Endothelial cell (in vitro differentiated cells): ENCODE measurements at regions not wholly inside any gene's neighbourhood (a gene's known extent, or its start where the extent isn't known, plus 50 kb on each side); places are given as distances from the start of the nearest gene placed in this dataset.
A peak's percentile ranks its signal among the peaks of the same experiment; 100 is the strongest.
"Not testable (repeated sequence)": the region's sequence is repeated elsewhere in the genome, so short reads cannot be mapped to it uniquely, and the experiment has no call there.

Experiments used
- DNase-seq: peaks from one replicate; pipeline ENCODE4 v3.0.0; 2021; ENCODE audit warnings: low spot score
- H3K27ac Mint-ChIP-seq: one replicate; pipeline ENCODE4 v1.8.0; 2021; ENCODE audit warnings: mixed read lengths, inconsistent platforms; ENCODE audit not compliant: unreplicated experiment
- H3K27me3 Mint-ChIP-seq: one replicate; pipeline ENCODE4 v1.8.0; 2021; ENCODE audit warnings: mild to moderate bottlenecking, moderate library complexity, mixed read lengths, inconsistent platforms; ENCODE audit not compliant: unreplicated experiment
- H3K36me3 Mint-ChIP-seq: one replicate; pipeline ENCODE4 v1.8.0; 2021; ENCODE audit warnings: mild to moderate bottlenecking, low read depth, mixed read lengths, inconsistent platforms; ENCODE audit not compliant: unreplicated experiment
- H3K4me1 Mint-ChIP-seq: one replicate; pipeline ENCODE4 v1.8.0; 2021; ENCODE audit warnings: mild to moderate bottlenecking, mixed read lengths, inconsistent platforms; ENCODE audit not compliant: unreplicated experiment
- H3K4me3 Mint-ChIP-seq: one replicate; pipeline ENCODE4 v1.8.0; 2021; ENCODE audit warnings: mild to moderate bottlenecking, mixed read lengths, inconsistent platforms; ENCODE audit not compliant: unreplicated experiment
- H3K9me3 Mint-ChIP-seq: one replicate; pipeline ENCODE4 v1.8.0; 2021; ENCODE audit warnings: mixed read lengths, inconsistent platforms; ENCODE audit not compliant: unreplicated experiment
- TF ChIP-seq, protein P1 (sequence below): fragments of 200-600 bp; sonication (generic); IDR thresholded peaks from one replicate; pipeline ENCODE4 v1.5.0; 2021; ENCODE audit warnings: antibody characterized with exemption; ENCODE audit not compliant: unreplicated experiment

DNA sequence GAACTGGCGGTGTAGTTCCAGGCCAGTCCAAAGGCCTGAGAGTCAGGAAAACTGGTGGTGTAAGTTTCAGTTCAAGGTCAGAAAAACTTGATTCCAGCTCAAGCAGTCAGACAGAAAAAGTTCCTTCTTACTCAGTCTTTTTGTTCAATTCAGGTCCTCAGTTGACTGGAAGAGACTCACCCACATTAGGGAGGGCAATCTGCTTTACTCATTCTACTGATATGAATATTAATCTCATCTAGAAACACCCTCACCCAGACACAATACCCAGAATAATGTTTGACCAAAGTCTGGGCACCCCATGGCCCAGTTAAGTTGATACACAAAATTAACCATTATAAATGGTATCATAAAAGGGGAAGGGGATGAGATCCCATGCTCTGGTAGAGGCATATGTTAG, 50.1 kb upstream of the LTA4H start:
- H3K4me1 Mint-ChIP-seq: peaks cover 17% of the 10 kb centered on the region
- H3K4me3 Mint-ChIP-seq: no peak overlapping the region
- peaks cover 32% of the 10 kb centered on the region for H3K36me3 Mint-ChIP-seq
- DNase-seq: no peak
- peaks cover 10% of the 10 kb centered on the region for H3K27me3 Mint-ChIP-seq
- no peak overlapping the region for H3K27ac Mint-ChIP-seq
- TF ChIP-seq, protein P1, sequence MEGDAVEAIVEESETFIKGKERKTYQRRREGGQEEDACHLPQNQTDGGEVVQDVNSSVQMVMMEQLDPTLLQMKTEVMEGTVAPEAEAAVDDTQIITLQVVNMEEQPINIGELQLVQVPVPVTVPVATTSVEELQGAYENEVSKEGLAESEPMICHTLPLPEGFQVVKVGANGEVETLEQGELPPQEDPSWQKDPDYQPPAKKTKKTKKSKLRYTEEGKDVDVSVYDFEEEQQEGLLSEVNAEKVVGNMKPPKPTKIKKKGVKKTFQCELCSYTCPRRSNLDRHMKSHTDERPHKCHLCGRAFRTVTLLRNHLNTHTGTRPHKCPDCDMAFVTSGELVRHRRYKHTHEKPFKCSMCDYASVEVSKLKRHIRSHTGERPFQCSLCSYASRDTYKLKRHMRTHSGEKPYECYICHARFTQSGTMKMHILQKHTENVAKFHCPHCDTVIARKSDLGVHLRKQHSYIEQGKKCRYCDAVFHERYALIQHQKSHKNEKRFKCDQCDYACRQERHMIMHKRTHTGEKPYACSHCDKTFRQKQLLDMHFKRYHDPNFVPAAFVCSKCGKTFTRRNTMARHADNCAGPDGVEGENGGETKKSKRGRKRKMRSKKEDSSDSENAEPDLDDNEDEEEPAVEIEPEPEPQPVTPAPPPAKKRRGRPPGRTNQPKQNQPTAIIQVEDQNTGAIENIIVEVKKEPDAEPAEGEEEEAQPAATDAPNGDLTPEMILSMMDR: no peak
- H3K9me3 Mint-ChIP-seq: peaks cover 28% of the 10 kb centered on the region

DNA sequence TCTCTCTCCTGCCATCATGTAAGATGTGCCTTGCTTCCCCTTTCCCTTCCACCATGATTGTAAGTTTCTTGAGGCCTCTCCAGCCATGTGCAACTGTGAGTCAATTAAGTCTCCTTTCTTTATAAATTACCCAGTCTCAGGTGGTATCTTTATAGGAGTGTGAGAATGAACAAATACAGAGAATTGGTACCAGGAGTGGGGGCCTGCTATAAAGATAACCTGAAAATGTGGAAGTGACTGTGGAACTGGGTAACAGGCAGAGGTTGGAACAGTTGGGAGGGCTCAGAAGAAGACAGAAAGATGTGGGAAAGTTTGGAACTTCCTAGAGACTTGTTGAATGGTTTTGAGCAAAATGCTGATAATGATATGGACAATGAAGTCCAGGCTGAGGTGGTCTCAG, 50.8 kb upstream of the LTA4H start:
- Mint-ChIP-seq H3K27me3 (peaks cover 10% of the 10 kb centered on the region), H3K4me3 (peak overlapping the region; percentile 63), H3K36me3 (peaks cover 32% of the 10 kb centered on the region), H3K9me3 (peaks cover 28% of the 10 kb centered on the region), H3K4me1 (peaks cover 16% of the 10 kb centered on the region), H3K27ac (peak overlapping the region; percentile 11)
- not testable (repeated sequence) for DNase-seq

DNA sequence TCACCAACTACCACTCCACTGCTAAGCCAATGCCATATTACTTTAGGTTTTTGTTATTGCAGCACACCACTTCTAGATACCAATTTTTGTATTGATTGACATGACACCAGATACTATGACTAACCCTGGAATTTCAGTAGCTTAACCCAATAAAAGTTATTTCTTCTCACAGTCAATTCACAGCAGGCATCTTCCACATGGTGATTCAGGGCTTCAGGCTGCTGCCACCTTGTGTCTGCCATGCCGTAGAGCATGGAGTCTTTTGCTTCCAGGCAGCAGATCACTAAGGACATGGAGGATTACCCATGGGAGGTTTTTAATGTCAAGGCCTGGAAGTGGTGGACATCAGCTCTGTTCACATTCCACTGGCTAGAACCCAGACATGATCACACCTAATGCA, 56.4 kb upstream of the LTA4H start:
- H3K4me1 Mint-ChIP-seq: peaks cover 19% of the 10 kb centered on the region
- TF ChIP-seq, protein P1: no peak
- H3K27ac Mint-ChIP-seq: no peak overlapping the region
- H3K4me3 Mint-ChIP-seq: no peak overlapping the region
- H3K9me3 Mint-ChIP-seq: peaks cover 24% of the 10 kb centered on the region
- peaks cover 23% of the 10 kb centered on the region for H3K36me3 Mint-ChIP-seq
- DNase-seq: no peak
- H3K27me3 Mint-ChIP-seq: peaks cover 6% of the 10 kb centered on the region

DNA sequence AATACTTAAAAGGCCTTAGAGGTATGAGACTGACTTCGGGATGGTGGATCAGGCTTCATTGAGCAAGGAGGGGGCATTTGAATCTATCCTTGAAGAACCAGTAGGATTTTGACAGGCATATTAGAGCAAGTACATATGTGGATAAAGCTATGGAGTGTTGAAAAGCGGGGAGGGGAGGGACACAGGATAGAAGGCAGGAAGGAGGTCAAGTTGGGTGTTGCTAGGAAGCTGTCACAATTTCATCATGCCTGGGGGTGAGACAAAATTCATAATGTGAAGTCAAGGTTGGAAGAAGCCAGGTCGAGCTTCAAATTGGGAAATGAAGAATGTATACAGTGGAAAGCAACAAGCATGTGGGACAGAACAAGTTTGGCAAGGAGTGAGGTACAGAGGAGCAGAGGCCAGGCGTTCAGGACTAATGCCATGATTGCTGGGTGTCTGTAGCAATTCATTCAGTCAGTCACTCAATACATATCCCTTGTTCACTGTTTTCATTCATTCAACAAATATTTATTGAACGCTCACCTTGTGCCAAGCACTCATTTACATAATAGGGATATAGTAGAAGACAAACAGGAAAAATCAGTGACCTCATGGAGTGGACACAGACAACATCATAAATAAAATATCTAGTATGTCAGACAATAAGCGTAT, 58.3 kb upstream of the LTA4H start:
- no peak for DNase-seq
- Mint-ChIP-seq H3K9me3 (peaks cover 7% of the 10 kb centered on the region), H3K27ac (peak overlapping the region; percentile 70), H3K4me3 (peak overlapping the region; percentile 21), H3K27me3 (peaks cover 4% of the 10 kb centered on the region), H3K36me3 (peaks cover 12% of the 10 kb centered on the region), H3K4me1 (peaks cover 21% of the 10 kb centered on the region)
- TF ChIP-seq, protein P1: no peak

DNA sequence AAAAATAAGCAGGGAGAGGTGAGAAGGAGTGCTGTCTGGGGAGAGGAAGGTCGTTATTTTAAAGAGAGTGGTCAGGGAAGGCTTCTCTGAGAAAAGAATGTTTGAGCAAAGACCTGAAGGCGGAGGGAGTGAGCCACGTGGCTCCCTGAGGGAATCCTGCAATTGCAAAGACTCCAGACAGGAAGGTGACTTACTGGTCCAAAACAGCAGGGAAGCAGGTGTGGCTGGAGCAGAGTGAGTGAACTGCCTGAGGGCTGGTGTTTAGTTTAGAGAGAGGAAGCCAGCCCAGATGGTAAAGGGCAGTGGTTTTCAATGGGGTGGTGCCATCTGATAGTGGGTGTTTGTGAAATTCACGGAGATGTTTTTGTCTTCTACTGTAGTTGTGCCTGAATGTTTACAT, 58.8 kb upstream of the LTA4H start:
- H3K36me3 Mint-ChIP-seq: peaks cover 8% of the 10 kb centered on the region
- H3K27me3 Mint-ChIP-seq: peaks cover 1% of the 10 kb centered on the region
- H3K4me3 Mint-ChIP-seq: no peak overlapping the region
- H3K4me1 Mint-ChIP-seq: peaks cover 23% of the 10 kb centered on the region
- TF ChIP-seq, protein P1: no peak
- DNase-seq: peak; percentile 20
- peaks cover 4% of the 10 kb centered on the region for H3K9me3 Mint-ChIP-seq
- peak overlapping the region; percentile 22 for H3K27ac Mint-ChIP-seq
